ENCODE measurements at regions not wholly inside any gene's neighbourhood (a gene's known extent, or its start where the extent isn't known, plus 50 kb on each side); places are given as distances from the start of the nearest gene placed in this dataset.
"Not testable (repeated sequence)": the region's sequence is repeated elsewhere in the genome, so short reads cannot be mapped to it uniquely, and the experiment has no call there.

DNA sequence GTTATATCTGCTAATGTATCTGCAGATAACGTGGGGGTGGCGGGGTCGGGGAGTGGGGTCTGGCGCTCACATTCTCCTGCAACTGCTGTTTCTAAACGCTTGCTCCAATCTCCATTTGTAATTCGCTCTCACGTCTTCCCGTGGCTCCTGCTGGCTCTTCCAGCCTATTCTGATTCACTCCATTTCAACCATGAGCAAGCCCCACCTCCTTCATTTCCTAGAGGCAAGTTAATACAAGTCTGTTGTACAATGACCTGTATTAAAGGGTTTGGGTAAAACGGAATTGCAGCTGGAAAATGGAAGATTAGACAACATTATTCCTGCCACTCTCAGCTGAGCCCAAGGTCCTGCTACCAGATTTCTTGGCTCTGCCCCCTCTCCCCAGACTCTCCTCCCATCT lies 132.3 kb downstream of the CSNK2A3 start:
- H3K9me3 Mint-ChIP-seq, result no peaks in the 10 kb centered on the region
- DNase-seq (ENCODE audit: low spot score in 2 of 2), result no peak
- H3K27ac Mint-ChIP-seq, result no peak overlapping the region
- no peak for ATAC-seq
- H3K4me3 Mint-ChIP-seq, result no peak overlapping the region
- no peaks in the 10 kb centered on the region for H3K36me3 Mint-ChIP-seq
- H3K4me1 Mint-ChIP-seq, result no peaks in the 10 kb centered on the region

GRCh38 chr11:11218629-11218986 lies 134.4 kb downstream of the CSNK2A3 start:
- no peaks in the 10 kb centered on the region for H3K9me3 Mint-ChIP-seq
- no peaks in the 10 kb centered on the region for H3K36me3 Mint-ChIP-seq
- H3K27ac Mint-ChIP-seq, result no peak overlapping the region

DNA sequence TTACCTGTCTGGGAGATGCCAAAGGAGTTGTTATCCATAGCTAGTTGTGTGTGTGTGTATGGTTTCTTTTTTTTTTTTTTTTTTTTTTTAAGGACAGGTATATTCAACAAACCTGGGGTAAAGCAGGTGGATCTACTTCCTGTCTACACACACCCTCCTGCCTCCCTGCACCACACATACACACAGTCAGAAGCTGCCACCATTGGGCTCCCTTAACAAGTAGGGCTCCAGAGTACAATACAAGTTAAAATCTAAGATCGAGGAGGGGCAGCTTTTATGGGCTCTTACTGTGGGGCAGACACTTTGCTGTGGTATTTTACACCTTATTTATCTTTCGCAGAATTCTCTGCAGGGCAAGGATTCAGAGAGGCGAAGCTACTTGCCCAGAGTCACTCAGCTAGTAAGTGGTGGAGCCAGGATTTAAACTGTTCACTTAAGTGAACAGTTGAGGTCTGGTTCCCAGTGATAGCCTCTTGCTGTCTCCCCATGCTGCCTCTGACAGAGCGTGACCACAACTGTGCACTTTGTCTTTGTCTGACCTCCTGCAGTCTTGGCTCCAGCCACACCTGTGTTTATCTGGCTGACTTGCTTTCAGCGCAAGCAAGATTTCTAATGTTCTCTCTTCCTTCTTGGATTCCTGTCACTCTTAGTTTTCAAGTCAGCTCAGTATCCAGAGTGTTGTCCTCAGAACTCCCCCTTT lies 135.0 kb downstream of the CSNK2A3 start:
- Mint-ChIP-seq H3K4me3 (no peak overlapping the region), H3K4me1 (no peaks in the 10 kb centered on the region), H3K36me3 (no peaks in the 10 kb centered on the region), H3K9me3 (no peaks in the 10 kb centered on the region), H3K27ac (no peak overlapping the region)
- DNase-seq (ENCODE audit: low spot score in 2 of 2), result no peak
- ATAC-seq, result no peak

More at GRCh38 chr11:11218629-11218986, 134.4 kb downstream of the CSNK2A3 start:
- DNase-seq (ENCODE audit: low spot score in 2 of 2), result no peak
- no peaks in the 10 kb centered on the region for H3K4me1 Mint-ChIP-seq
- ATAC-seq, result no peak
- no peak overlapping the region for H3K4me3 Mint-ChIP-seq

GRCh38 chr11:11217289-11217928 lies 135.6 kb downstream of the CSNK2A3 start:
- Mint-ChIP-seq H3K9me3 (no peaks in the 10 kb centered on the region), H3K4me3 (no peak overlapping the region), H3K4me1 (no peaks in the 10 kb centered on the region), H3K36me3 (no peaks in the 10 kb centered on the region), H3K27ac (no peak overlapping the region)
- ATAC-seq, result no peak
- no peak for DNase-seq (ENCODE audit: low spot score in 2 of 2)

- H3K27ac Mint-ChIP-seq, result no peak overlapping the region
- no peak overlapping the region for H3K4me3 Mint-ChIP-seq
- H3K36me3 Mint-ChIP-seq, result no peaks in the 10 kb centered on the region
- H3K4me1 Mint-ChIP-seq, result no peaks in the 10 kb centered on the region
- DNase-seq (ENCODE audit: low spot score in 2 of 2) (no peak), ATAC-seq (no peak)
- no peaks in the 10 kb centered on the region for H3K9me3 Mint-ChIP-seq
Measured at GRCh38 chr11:11215944-11216343, 137.1 kb downstream of the CSNK2A3 start.

DNA sequence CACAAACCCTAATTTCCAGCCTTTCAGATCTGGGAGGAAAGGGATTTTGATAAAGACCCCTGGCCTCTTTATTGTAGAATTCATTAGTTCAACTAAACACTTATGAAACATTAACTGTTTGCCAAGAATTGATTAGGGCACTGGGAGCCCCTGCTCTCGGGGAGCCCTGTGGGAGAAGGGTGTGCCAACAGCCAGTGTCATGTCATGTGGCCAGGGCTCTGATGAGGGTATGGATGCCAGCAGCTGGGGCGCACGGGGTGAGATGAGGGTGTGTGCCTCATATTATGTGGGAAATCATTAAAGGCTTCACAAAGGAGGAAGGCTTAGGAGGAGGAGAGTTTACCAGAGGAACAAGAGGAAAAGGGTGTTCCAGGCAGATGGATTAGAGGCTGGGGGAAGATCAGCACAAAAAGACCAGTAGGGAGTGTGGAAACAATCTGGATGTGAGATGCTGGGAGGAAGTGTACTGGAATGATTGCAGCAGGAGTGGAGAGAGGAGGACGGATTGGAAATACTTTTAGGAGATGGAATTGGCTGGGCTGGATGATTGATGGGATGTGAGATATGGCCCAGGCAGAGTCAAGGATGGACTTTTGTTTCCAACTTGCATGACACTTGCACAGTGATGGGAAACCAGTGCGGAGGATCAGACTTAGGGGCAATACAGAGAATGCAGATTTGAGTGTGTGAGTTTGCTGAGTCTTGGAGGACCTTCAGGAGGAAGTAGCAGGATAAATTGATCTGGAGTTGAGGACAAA lies 137.8 kb downstream of the CSNK2A3 start:
- ATAC-seq (no peak), DNase-seq (ENCODE audit: low spot score in 2 of 2) (no peak)
- Mint-ChIP-seq H3K4me1 (no peaks in the 10 kb centered on the region), H3K4me3 (no peak overlapping the region), H3K27ac (no peak overlapping the region), H3K36me3 (no peaks in the 10 kb centered on the region), H3K9me3 (no peaks in the 10 kb centered on the region)

DNA sequence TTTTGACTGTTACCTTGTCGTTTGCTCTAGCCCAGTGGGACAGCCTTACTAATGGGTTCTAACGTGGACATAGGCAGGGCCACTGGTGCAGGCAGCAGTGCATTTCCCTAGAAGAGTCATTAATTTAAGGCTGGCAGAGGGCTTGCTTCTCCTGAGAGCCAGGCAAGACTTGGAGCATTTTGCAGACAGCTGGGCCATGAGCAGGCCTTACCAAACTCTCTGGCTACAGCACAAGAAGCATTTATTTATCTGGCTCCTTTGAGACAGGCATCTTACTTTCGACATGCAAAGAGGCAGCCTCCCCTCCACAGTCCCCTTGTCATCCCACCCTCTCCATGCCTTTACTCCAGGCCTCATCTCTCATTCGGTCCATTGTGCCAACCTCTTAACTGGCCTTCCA lies 139.9 kb downstream of the CSNK2A3 start:
- Mint-ChIP-seq H3K4me3 (no peak overlapping the region), H3K27ac (no peak overlapping the region), H3K9me3 (no peaks in the 10 kb centered on the region), H3K4me1 (no peaks in the 10 kb centered on the region), H3K36me3 (no peaks in the 10 kb centered on the region)
- ATAC-seq (no peak), DNase-seq (ENCODE audit: low spot score in 2 of 2) (no peak)

- Mint-ChIP-seq H3K9me3 (no peaks in the 10 kb centered on the region), H3K36me3 (no peaks in the 10 kb centered on the region), H3K27ac (no peak overlapping the region), H3K4me1 (no peaks in the 10 kb centered on the region), H3K4me3 (no peak overlapping the region)
- ATAC-seq (no peak), DNase-seq (ENCODE audit: low spot score in 2 of 2) (no peak)
Measured at GRCh38 chr11:11211888-11212287, 141.2 kb downstream of the CSNK2A3 start.

DNA sequence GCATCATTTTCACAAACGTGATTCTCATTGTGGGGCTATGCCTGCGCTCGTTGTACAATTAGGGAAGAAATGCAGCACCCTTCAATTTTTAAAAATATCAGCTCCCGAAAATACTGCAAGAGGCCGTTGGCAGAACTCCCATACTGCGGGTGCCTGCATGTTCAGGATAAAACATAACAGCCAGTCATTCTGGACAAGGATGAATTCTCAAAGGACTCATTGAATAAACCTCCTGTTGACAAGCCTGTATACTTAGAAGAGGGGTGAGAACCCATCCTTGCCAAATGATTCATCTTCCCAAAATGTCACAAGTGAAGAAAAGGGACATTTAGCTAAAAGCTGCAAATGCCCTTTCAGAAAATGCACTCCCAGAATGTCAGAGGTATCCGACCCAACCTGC lies 141.9 kb downstream of the CSNK2A3 start:
- Mint-ChIP-seq H3K4me3 (no peak overlapping the region), H3K9me3 (no peaks in the 10 kb centered on the region), H3K27ac (no peak overlapping the region), H3K4me1 (no peaks in the 10 kb centered on the region), H3K36me3 (no peaks in the 10 kb centered on the region)
- ATAC-seq (no peak), DNase-seq (ENCODE audit: low spot score in 2 of 2) (no peak)

DNA sequence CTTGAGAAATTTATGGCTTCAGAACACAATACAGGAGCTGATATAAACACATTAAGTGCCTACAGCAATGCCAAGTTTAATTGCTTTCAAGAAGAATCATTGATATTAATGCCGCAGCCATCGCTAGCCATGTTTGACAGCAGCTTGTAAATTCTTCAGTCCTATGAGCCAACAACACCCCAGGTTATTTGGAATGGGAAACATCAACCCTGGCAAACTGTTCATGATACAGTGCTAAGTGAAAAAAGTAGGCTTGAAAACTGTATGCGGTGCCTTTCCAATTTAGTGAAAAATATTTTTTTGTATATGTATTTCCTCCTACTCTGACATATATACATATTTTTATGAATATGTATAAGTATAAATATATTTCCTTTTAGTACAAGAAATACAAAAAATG lies 142.6 kb downstream of the CSNK2A3 start:
- Mint-ChIP-seq H3K27ac (no peak overlapping the region), H3K9me3 (no peaks in the 10 kb centered on the region), H3K4me1 (no peaks in the 10 kb centered on the region), H3K36me3 (no peaks in the 10 kb centered on the region), H3K4me3 (no peak overlapping the region)
- DNase-seq (ENCODE audit: low spot score in 2 of 2) (no peak), ATAC-seq (no peak)

- H3K36me3 Mint-ChIP-seq, result no peaks in the 10 kb centered on the region
- H3K27ac Mint-ChIP-seq, result no peak overlapping the region
- no peaks in the 10 kb centered on the region for H3K4me1 Mint-ChIP-seq
- H3K4me3 Mint-ChIP-seq, result no peak overlapping the region
- no peak for ATAC-seq
- no peak for DNase-seq (ENCODE audit: low spot score in 2 of 2)
- H3K9me3 Mint-ChIP-seq, result no peaks in the 10 kb centered on the region
Measured at GRCh38 chr11:11209967-11210366, 143.1 kb downstream of the CSNK2A3 start.

- Mint-ChIP-seq H3K9me3 (no peaks in the 10 kb centered on the region), H3K4me1 (no peaks in the 10 kb centered on the region), H3K4me3 (no peak overlapping the region), H3K36me3 (no peaks in the 10 kb centered on the region), H3K27ac (no peak overlapping the region)
- ATAC-seq (no peak), DNase-seq (ENCODE audit: low spot score in 2 of 2) (no peak)
Measured at GRCh38 chr11:11208994-11209393, 144.1 kb downstream of the CSNK2A3 start.

GRCh38 chr11:11207428-11207827 lies 145.6 kb downstream of the CSNK2A3 start:
- Mint-ChIP-seq H3K4me3 (no peak overlapping the region), H3K36me3 (no peaks in the 10 kb centered on the region), H3K9me3 (peaks cover 4% of the 10 kb centered on the region), H3K4me1 (no peaks in the 10 kb centered on the region), H3K27ac (no peak overlapping the region)
- no peak for DNase-seq (ENCODE audit: low spot score in 2 of 2)
- ATAC-seq, result no peak

GRCh38 chr11:11206484-11206883 lies 146.6 kb downstream of the CSNK2A3 start:
- Mint-ChIP-seq H3K36me3 (no peaks in the 10 kb centered on the region), H3K27ac (no peak overlapping the region), H3K9me3 (peaks cover 4% of the 10 kb centered on the region), H3K4me1 (no peaks in the 10 kb centered on the region), H3K4me3 (no peak overlapping the region)
- DNase-seq (ENCODE audit: low spot score in 2 of 2), result no peak
- no peak for ATAC-seq

GRCh38 chr11:11202885-11203284 lies 150.2 kb downstream of the CSNK2A3 start:
- DNase-seq (ENCODE audit: low spot score in 2 of 2), result no peak
- Mint-ChIP-seq H3K9me3 (peaks cover 4% of the 10 kb centered on the region), H3K27ac (no peak overlapping the region), H3K4me3 (no peak overlapping the region), H3K4me1 (no peaks in the 10 kb centered on the region), H3K36me3 (no peaks in the 10 kb centered on the region)
- ATAC-seq, result no peak

GRCh38 chr11:11201302-11201701 lies 151.7 kb downstream of the CSNK2A3 start:
- ATAC-seq; H3K27ac Mint-ChIP-seq; H3K36me3 Mint-ChIP-seq; H3K4me3 Mint-ChIP-seq; H3K4me1 Mint-ChIP-seq; H3K9me3 Mint-ChIP-seq; DNase-seq (ENCODE audit: low spot score in 2 of 2): not testable (repeated sequence)
